GM19023 (cell line): ENCODE measurements at regions not wholly inside any gene's neighbourhood (a gene's known extent, or its start where the extent isn't known, plus 50 kb on each side); places are given as distances from the start of the nearest gene placed in this dataset.

Experiments used
- ATAC-seq: cut with Tn5 transposase; IDR thresholded peaks from one replicate; pipeline ENCODE4 v1.9.1; 2021; ENCODE audit warnings: mild to moderate bottlenecking, moderate library complexity; ENCODE audit not compliant: unreplicated experiment

- no peak for ATAC-seq
These were observed 646.6 kb downstream of the TUSC7 start for GRCh38 chr3:117356091-117356705.

GRCh38 chr3:117358717-117359314 lies 649.2 kb downstream of the TUSC7 start:
- no peak for ATAC-seq

GRCh38 chr3:117366574-117366973 lies 657.0 kb downstream of the TUSC7 start:
- ATAC-seq = no peak

GRCh38 chr3:117367861-117368260 lies 658.3 kb downstream of the TUSC7 start:
- ATAC-seq = no peak

- no peak for ATAC-seq
These were observed 671.1 kb downstream of the TUSC7 start for GRCh38 chr3:117380631-117381030.

GRCh38 chr3:117393119-117393518 lies 683.5 kb downstream of the TUSC7 start:
- ATAC-seq = no peak

GRCh38 chr3:117398141-117398899 lies 688.7 kb downstream of the TUSC7 start:
- no peak for ATAC-seq

GRCh38 chr3:117399311-117400078 lies 689.9 kb downstream of the TUSC7 start:
- no peak for ATAC-seq

GRCh38 chr3:117400303-117400702 lies 690.7 kb downstream of the TUSC7 start:
- ATAC-seq = no peak

GRCh38 chr3:117404141-117404540 lies 694.6 kb downstream of the TUSC7 start:
- no peak for ATAC-seq

GRCh38 chr3:117404730-117405129 lies 695.2 kb downstream of the TUSC7 start:
- ATAC-seq = no peak

- ATAC-seq = no peak
These were observed 695.8 kb downstream of the TUSC7 start for GRCh38 chr3:117405359-117405758.

GRCh38 chr3:117407317-117407716 lies 697.7 kb downstream of the TUSC7 start:
- no peak for ATAC-seq

GRCh38 chr3:117408811-117409210 lies 699.2 kb downstream of the TUSC7 start:
- ATAC-seq = no peak

- ATAC-seq = no peak
These were observed 699.7 kb downstream of the TUSC7 start for GRCh38 chr3:117409256-117409655.

- no peak for ATAC-seq
These were observed 700.3 kb downstream of the TUSC7 start for GRCh38 chr3:117409701-117410459.

- ATAC-seq = no peak
These were observed 702.4 kb downstream of the TUSC7 start for GRCh38 chr3:117411971-117412370.

- no peak for ATAC-seq
These were observed 707.8 kb downstream of the TUSC7 start for GRCh38 chr3:117417411-117417810.

- ATAC-seq = no peak
These were observed 717.5 kb downstream of the TUSC7 start for GRCh38 chr3:117427081-117427480.

GRCh38 chr3:117433427-117433826 lies 723.8 kb downstream of the TUSC7 start:
- no peak for ATAC-seq
